ENCODE measurements at regions not wholly inside any gene's neighbourhood (a gene's known extent, or its start where the extent isn't known, plus 50 kb on each side); places are given as distances from the start of the nearest gene placed in this dataset.
A peak's percentile ranks its signal among the peaks of the same experiment; 100 is the strongest.

DNA sequence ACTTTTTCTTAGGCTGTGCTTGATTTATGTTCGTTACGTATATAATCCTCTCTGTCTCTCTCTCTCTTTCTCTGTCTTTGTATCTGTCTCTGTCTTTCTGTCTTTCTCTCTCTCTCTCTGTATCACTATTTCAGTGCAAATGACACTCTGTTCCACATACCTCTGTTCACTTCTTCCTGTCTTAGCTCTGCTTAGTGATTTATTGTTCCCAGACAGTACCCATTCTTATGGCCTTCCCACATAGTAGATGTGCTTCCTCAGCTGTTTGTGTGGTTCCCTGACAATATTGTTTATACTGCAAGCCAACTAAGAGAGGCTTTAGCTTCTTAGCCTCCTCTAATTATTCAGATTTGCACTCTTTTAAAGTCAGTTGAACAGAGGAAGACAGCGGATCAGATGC, 1244.2 kb downstream of the DIAPH3 start:
- Mint-ChIP-seq H3K9me3 (peaks cover 4 to 28% (median 8%) of the 10 kb centered on the region in 3 donors), H3K27me3 (no peaks in the 10 kb centered on the region), H3K27ac (no peak overlapping the region), H3K36me3 (no peaks in the 10 kb centered on the region), H3K4me3 (no peak overlapping the region), H3K4me1 (no peaks in the 10 kb centered on the region)
- Histone ChIP-seq H3K27ac (ENCODE audit: low read length) (no peak overlapping the region), H3K27me3 (replicated peaks in 1 of 2; ENCODE audit: control insufficient read depth in 2 of 2, extremely low read depth in 1 of 2, insufficient read depth in 2 of 2, low read length in 1 of 2) (no peaks in the 10 kb centered on the region), H3K4me3 (ENCODE audit: control insufficient read depth in 1 of 2, extremely low read depth in 1 of 2, low read length in 1 of 2) (no peak overlapping the region), H3K9me3 (no peaks in the 10 kb centered on the region), H3K36me3 (ENCODE audit: control insufficient read depth in 2 of 2, extremely low read depth in 1 of 2, insufficient read depth in 1 of 2, low read length in 1 of 2) (no peaks in the 10 kb centered on the region), H3K4me1 (ENCODE audit: control insufficient read depth in 1 of 2, extremely low read depth in 1 of 2, insufficient read depth in 2 of 2, low read length in 2 of 2) (no peaks in the 10 kb centered on the region)
- WGBS (ENCODE audit: insufficient coverage), result 86% methylated on average over 2 of the region's 3 CpGs
- no peak for ATAC-seq (replicated peaks in 1 of 4)
- no peak for DNase-seq
- CTCF ChIA-PET, result no interaction called here
- POLR2A ChIA-PET, result no interaction called here

GRCh38 chr13:58921129-58921528, 1242.6 kb downstream of the DIAPH3 start:
- no peaks in the 10 kb centered on the region for H3K4me1 Mint-ChIP-seq
- H3K27me3 Mint-ChIP-seq, result no peaks in the 10 kb centered on the region
- Histone ChIP-seq H3K4me3 (ENCODE audit: control insufficient read depth in 1 of 2, extremely low read depth in 1 of 2, low read length in 1 of 2) (no peak overlapping the region), H3K36me3 (ENCODE audit: control insufficient read depth in 2 of 2, extremely low read depth in 1 of 2, insufficient read depth in 1 of 2, low read length in 1 of 2) (no peaks in the 10 kb centered on the region), H3K4me1 (ENCODE audit: control insufficient read depth in 1 of 2, extremely low read depth in 1 of 2, insufficient read depth in 2 of 2, low read length in 2 of 2) (no peaks in the 10 kb centered on the region), H3K27ac (ENCODE audit: low read length) (no peak overlapping the region), H3K9me3 (no peaks in the 10 kb centered on the region), H3K27me3 (replicated peaks in 1 of 2; ENCODE audit: control insufficient read depth in 2 of 2, extremely low read depth in 1 of 2, insufficient read depth in 2 of 2, low read length in 1 of 2) (no peaks in the 10 kb centered on the region)
- no peak for ATAC-seq (replicated peaks in 1 of 4)
- H3K9me3 Mint-ChIP-seq, result peaks cover 3 to 17% (median 4%) of the 10 kb centered on the region in 3 donors
- H3K36me3 Mint-ChIP-seq, result no peaks in the 10 kb centered on the region
- H3K27ac Mint-ChIP-seq, result no peak overlapping the region
- H3K4me3 Mint-ChIP-seq, result no peak overlapping the region
- DNase-seq, result no peak
- POLR2A ChIA-PET, result no interaction called here
- CTCF ChIA-PET, result no interaction called here
- 88% methylated on average over 3 of the region's 3 CpGs for WGBS (ENCODE audit: insufficient coverage)

GRCh38 chr13:58926858-58927257, 1236.9 kb downstream of the DIAPH3 start:
- peaks cover 6 to 32% (median 6%) of the 10 kb centered on the region in 3 donors for H3K9me3 Mint-ChIP-seq

GRCh38 chr13:58933475-58933874, 1230.3 kb downstream of the DIAPH3 start:
- no peaks in the 10 kb centered on the region for H3K27me3 ChIP-seq (replicated peaks in 1 of 2; ENCODE audit: control insufficient read depth in 2 of 2, extremely low read depth in 1 of 2, insufficient read depth in 2 of 2, low read length in 1 of 2)
- Mint-ChIP-seq H3K9me3 (peaks cover 0 to 9% (median 2%) of the 10 kb centered on the region in 3 donors), H3K36me3 (no peaks in the 10 kb centered on the region), H3K4me1 (no peaks in the 10 kb centered on the region), H3K27me3 (no peaks in the 10 kb centered on the region), H3K4me3 (no peak overlapping the region), H3K27ac (no peak overlapping the region)
- no peak for ATAC-seq (replicated peaks in 1 of 4)
- no peaks in the 10 kb centered on the region for H3K4me1 ChIP-seq (ENCODE audit: control insufficient read depth in 1 of 2, extremely low read depth in 1 of 2, insufficient read depth in 2 of 2, low read length in 2 of 2)
- DNase-seq, result no peak
- no peaks in the 10 kb centered on the region for H3K9me3 ChIP-seq
- no peaks in the 10 kb centered on the region for H3K36me3 ChIP-seq (ENCODE audit: control insufficient read depth in 2 of 2, extremely low read depth in 1 of 2, insufficient read depth in 1 of 2, low read length in 1 of 2)
- H3K27ac ChIP-seq (ENCODE audit: low read length), result no peak overlapping the region
- no peak overlapping the region for H3K4me3 ChIP-seq (ENCODE audit: control insufficient read depth in 1 of 2, extremely low read depth in 1 of 2, low read length in 1 of 2)
- ChIA-PET POLR2A (no interaction called here), CTCF (no interaction called here)

More at GRCh38 chr13:58926858-58927257, 1236.9 kb downstream of the DIAPH3 start:
- DNase-seq (no peak), ATAC-seq (replicated peaks in 1 of 4) (no peak)
- H3K4me1 Mint-ChIP-seq, result no peaks in the 10 kb centered on the region
- H3K9me3 ChIP-seq, result no peaks in the 10 kb centered on the region
- H3K27ac Mint-ChIP-seq, result no peak overlapping the region
- H3K27me3 Mint-ChIP-seq, result no peaks in the 10 kb centered on the region
- CTCF ChIA-PET, result no interaction called here
- WGBS (ENCODE audit: insufficient coverage), result 45% methylated on average over 2 of the region's 3 CpGs
- no peaks in the 10 kb centered on the region for H3K36me3 ChIP-seq (ENCODE audit: control insufficient read depth in 2 of 2, extremely low read depth in 1 of 2, insufficient read depth in 1 of 2, low read length in 1 of 2)
- H3K4me1 ChIP-seq (ENCODE audit: control insufficient read depth in 1 of 2, extremely low read depth in 1 of 2, insufficient read depth in 2 of 2, low read length in 2 of 2), result no peaks in the 10 kb centered on the region
- no peaks in the 10 kb centered on the region for H3K36me3 Mint-ChIP-seq
- H3K4me3 Mint-ChIP-seq, result no peak overlapping the region
- no peak overlapping the region for H3K4me3 ChIP-seq (ENCODE audit: control insufficient read depth in 1 of 2, extremely low read depth in 1 of 2, low read length in 1 of 2)
- H3K27ac ChIP-seq (ENCODE audit: low read length), result no peak overlapping the region
- POLR2A ChIA-PET, result no interaction called here
- no peaks in the 10 kb centered on the region for H3K27me3 ChIP-seq (replicated peaks in 1 of 2; ENCODE audit: control insufficient read depth in 2 of 2, extremely low read depth in 1 of 2, insufficient read depth in 2 of 2, low read length in 1 of 2)

DNA sequence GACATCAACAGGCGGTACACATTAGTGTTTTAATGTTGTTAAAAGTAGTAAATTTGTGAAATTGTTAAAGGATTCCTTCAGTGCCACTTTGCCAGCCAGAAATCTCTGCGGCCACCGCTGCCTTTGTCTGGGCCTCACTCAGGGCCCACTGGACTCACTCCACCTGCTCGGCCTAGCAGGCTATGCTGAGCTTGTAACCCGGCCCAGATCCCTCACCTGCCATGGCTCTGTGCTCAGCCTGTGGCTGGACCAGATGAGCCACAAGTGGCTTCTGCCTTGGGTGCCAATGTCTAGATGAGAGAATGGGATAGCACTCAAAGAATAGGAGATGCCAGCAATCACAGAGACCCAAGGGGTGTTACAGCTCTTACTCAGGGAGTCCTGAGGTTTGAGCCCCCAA, 1228.0 kb downstream of the DIAPH3 start:
- no peak for ATAC-seq (replicated peaks in 1 of 4)
- no peaks in the 10 kb centered on the region for H3K36me3 Mint-ChIP-seq
- Histone ChIP-seq H3K4me1 (ENCODE audit: control insufficient read depth in 1 of 2, extremely low read depth in 1 of 2, insufficient read depth in 2 of 2, low read length in 2 of 2) (no peaks in the 10 kb centered on the region), H3K36me3 (ENCODE audit: control insufficient read depth in 2 of 2, extremely low read depth in 1 of 2, insufficient read depth in 1 of 2, low read length in 1 of 2) (no peaks in the 10 kb centered on the region), H3K27me3 (replicated peaks in 1 of 2; ENCODE audit: control insufficient read depth in 2 of 2, extremely low read depth in 1 of 2, insufficient read depth in 2 of 2, low read length in 1 of 2) (no peaks in the 10 kb centered on the region), H3K4me3 (ENCODE audit: control insufficient read depth in 1 of 2, extremely low read depth in 1 of 2, low read length in 1 of 2) (no peak overlapping the region), H3K9me3 (no peaks in the 10 kb centered on the region), H3K27ac (ENCODE audit: low read length) (no peak overlapping the region)
- CTCF ChIA-PET, result no interaction called here
- no peaks in the 10 kb centered on the region for H3K4me1 Mint-ChIP-seq
- H3K27me3 Mint-ChIP-seq, result no peaks in the 10 kb centered on the region
- POLR2A ChIA-PET, result no interaction called here
- WGBS (ENCODE audit: insufficient coverage), result 94% methylated on average over 4 of the region's 5 CpGs
- no peak for DNase-seq
- H3K27ac Mint-ChIP-seq, result no peak overlapping the region
- H3K4me3 Mint-ChIP-seq, result no peak overlapping the region
- peaks cover 0 to 6% (median 2%) of the 10 kb centered on the region in 3 donors for H3K9me3 Mint-ChIP-seq

DNA sequence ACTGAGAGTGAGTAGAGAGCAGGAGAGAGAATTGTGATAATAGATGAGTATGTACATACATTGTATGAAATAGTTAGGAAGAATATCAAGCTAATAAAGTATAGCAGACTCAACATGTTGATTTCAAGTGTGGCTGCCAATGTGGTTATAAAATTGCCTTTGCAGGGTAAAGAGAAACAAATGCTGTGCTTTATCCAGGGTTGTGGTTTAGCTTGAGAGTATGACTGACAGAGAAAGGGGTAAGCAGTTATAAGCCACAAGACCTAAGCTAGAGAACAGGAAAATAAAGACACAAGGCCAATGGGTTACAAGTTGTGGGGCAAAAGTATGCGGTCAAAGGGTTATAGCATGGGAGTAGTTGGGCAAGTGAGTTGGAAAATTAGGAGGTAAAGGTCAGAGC, 1217.5 kb downstream of the DIAPH3 start:
- Mint-ChIP-seq H3K36me3 (no peaks in the 10 kb centered on the region), H3K4me1 (no peaks in the 10 kb centered on the region), H3K27ac (no peak overlapping the region), H3K9me3 (peaks cover 16 to 34% (median 23%) of the 10 kb centered on the region in 3 donors), H3K4me3 (no peak overlapping the region), H3K27me3 (no peaks in the 10 kb centered on the region)
- ChIA-PET POLR2A (interaction anchor here in 1 of 2 donors (0.6 kb wide), 1 partner anchor 1267 kb away, joined by 3 read pairs; no protein-coding TSS in a partner anchor), CTCF (no interaction called here)
- Histone ChIP-seq H3K4me3 (ENCODE audit: control insufficient read depth in 1 of 2, extremely low read depth in 1 of 2, low read length in 1 of 2) (no peak overlapping the region), H3K36me3 (ENCODE audit: control insufficient read depth in 2 of 2, extremely low read depth in 1 of 2, insufficient read depth in 1 of 2, low read length in 1 of 2) (no peaks in the 10 kb centered on the region), H3K9me3 (no peaks in the 10 kb centered on the region), H3K4me1 (ENCODE audit: control insufficient read depth in 1 of 2, extremely low read depth in 1 of 2, insufficient read depth in 2 of 2, low read length in 2 of 2) (no peaks in the 10 kb centered on the region), H3K27me3 (replicated peaks in 1 of 2; ENCODE audit: control insufficient read depth in 2 of 2, extremely low read depth in 1 of 2, insufficient read depth in 2 of 2, low read length in 1 of 2) (no peaks in the 10 kb centered on the region), H3K27ac (ENCODE audit: low read length) (no peak overlapping the region)
- ATAC-seq (replicated peaks in 1 of 4) (no peak), DNase-seq (no peak)
- WGBS (ENCODE audit: insufficient coverage), result no CpG with 5 or more reads among the region's 1 CpG

GRCh38 chr13:58949646-58950045, 1214.1 kb downstream of the DIAPH3 start:
- ATAC-seq (replicated peaks in 1 of 4) (no peak), DNase-seq (peak in 1 of 35 experiments; percentile 1)
- H3K27ac Mint-ChIP-seq, result no peak overlapping the region
- Histone ChIP-seq H3K9me3 (no peaks in the 10 kb centered on the region), H3K27me3 (replicated peaks in 1 of 2; ENCODE audit: control insufficient read depth in 2 of 2, extremely low read depth in 1 of 2, insufficient read depth in 2 of 2, low read length in 1 of 2) (no peaks in the 10 kb centered on the region), H3K4me3 (ENCODE audit: control insufficient read depth in 1 of 2, extremely low read depth in 1 of 2, low read length in 1 of 2) (no peak overlapping the region), H3K27ac (ENCODE audit: low read length) (no peak overlapping the region), H3K4me1 (ENCODE audit: control insufficient read depth in 1 of 2, extremely low read depth in 1 of 2, insufficient read depth in 2 of 2, low read length in 2 of 2) (no peaks in the 10 kb centered on the region), H3K36me3 (ENCODE audit: control insufficient read depth in 2 of 2, extremely low read depth in 1 of 2, insufficient read depth in 1 of 2, low read length in 1 of 2) (no peaks in the 10 kb centered on the region)
- H3K36me3 Mint-ChIP-seq, result no peaks in the 10 kb centered on the region
- H3K4me1 Mint-ChIP-seq, result no peaks in the 10 kb centered on the region
- H3K4me3 Mint-ChIP-seq, result no peak overlapping the region
- CTCF ChIA-PET, result no interaction called here
- POLR2A ChIA-PET, result no interaction called here
- peaks cover 12 to 36% (median 26%) of the 10 kb centered on the region in 3 donors for H3K9me3 Mint-ChIP-seq
- 68% methylated on average over 4 of the region's 9 CpGs for WGBS (ENCODE audit: insufficient coverage)
- H3K27me3 Mint-ChIP-seq, result no peaks in the 10 kb centered on the region

Measured in T-cell (primary cell).